H4 (cell line): ENCODE measurements at regions not wholly inside any gene's neighbourhood (a gene's known extent, or its start where the extent isn't known, plus 50 kb on each side); places are given as distances from the start of the nearest gene placed in this dataset.
"Not testable (repeated sequence)": the region's sequence is repeated elsewhere in the genome, so short reads cannot be mapped to it uniquely, and the experiment has no call there.

Experiments
- DNase-seq: peaks from one replicate; pipeline ENCODE4 v3.0.0-alpha.2; 2015; ENCODE audit warnings: low spot score

DNA sequence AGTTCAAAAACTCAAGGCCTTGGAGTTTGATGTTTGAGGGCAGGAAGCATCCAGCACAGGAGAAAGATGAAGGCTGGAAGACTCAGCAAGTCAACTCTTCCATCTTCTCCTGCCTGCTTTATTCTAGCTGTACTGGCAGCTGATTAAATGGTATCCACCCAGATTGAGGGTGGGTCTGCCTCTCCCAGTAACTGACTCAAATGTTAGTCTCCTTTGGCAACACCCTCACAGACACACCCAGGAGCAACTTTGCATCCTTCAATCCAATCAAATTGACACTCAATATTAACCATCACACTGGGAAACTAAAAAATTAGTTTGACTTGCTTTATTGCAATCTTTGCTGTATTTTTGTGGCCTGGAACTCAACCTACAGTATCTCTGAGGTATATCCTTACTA lies 230.5 kb upstream of the TARS1 start:
- DNase-seq, result not testable (repeated sequence)

DNA sequence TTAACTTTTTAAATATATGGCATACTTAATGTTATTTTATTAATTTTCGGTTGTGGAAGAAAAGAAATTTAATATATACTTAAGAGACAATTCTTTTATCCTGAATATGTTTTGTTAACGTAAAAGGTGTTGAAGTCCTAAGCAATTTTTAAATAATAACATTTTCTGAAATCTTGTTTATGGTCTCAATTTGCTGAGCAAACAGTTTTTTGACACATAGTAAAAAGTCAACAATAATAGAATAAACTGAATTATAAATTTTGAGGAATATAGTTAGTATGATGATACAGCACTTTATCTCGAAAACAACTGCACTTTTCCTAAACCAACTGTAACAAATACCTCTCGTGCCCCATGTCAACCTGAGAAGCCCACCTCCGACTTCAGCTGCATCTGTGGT lies 229.8 kb upstream of the TARS1 start:
- no peak for DNase-seq

DNA sequence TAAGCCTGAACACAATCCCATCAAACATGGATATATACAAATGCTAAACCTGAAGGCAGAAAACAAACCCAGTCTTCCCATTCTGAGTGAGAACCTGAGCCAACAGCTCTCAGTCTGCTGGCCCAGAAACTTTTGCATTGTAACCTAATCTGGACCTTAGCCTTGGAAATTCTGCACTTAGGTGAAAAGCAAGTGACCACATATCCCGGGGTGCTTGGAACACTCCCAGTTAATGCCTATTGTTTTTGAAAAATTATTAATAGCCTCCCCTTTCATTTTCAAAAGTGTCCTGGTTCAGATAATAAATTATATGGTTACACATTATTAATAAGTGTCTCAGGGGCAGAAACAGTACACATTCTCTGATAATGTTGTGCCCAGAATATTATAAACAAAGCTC lies 228.3 kb upstream of the TARS1 start:
- DNase-seq, result no peak

DNA sequence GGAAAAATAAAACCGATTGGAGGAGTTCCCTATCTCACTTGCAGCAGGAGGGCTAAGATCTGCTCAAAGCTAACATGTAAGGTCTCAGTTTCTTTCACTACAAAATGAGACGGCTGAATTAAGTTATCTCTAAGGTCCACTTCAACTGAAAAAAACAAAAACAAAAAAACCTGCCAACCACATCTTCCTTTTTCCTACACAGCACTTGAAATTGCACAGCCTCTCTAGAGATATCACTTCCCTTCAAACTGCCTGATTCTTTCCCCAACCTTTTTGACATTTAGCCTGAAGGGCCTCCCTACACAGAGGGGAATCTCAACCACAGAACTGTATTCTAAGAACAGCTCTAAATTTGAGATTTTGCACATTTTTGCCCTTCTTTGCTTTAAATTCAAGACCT lies 227.9 kb upstream of the TARS1 start:
- no peak for DNase-seq

DNA sequence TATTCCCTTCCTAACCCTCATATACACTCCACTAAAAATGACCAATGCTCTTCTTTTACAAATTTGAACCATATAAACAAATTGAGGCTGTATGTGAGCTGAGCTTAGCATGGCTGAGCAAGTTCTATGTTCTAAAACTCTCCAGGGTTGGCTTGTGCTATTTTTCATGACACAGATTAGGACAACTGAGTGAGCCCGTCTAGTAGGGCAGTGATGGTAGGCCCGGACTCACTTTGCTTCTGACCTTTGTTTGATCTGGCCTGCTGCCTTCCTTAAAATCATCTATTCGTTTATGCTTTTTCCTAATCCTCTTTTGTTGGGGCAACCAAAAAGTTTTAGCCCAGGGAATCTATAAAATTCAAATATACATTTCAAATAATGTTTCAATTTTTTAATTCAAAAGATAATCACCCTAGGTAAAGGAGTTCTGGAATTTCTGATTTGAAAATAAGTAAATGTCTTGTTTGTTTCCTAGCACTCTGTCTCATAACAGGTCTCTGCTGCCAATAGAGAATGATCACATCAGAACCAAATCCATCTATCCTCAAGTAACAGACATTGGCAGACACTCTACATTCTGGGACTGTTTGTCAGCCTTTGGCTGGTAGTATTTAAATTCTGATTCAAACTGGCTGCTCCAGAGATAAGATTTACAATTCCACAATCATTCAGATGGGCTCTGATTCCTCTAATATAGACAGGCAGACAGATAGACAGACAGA lies 217.0 kb upstream of the TARS1 start:
- no peak for DNase-seq

DNA sequence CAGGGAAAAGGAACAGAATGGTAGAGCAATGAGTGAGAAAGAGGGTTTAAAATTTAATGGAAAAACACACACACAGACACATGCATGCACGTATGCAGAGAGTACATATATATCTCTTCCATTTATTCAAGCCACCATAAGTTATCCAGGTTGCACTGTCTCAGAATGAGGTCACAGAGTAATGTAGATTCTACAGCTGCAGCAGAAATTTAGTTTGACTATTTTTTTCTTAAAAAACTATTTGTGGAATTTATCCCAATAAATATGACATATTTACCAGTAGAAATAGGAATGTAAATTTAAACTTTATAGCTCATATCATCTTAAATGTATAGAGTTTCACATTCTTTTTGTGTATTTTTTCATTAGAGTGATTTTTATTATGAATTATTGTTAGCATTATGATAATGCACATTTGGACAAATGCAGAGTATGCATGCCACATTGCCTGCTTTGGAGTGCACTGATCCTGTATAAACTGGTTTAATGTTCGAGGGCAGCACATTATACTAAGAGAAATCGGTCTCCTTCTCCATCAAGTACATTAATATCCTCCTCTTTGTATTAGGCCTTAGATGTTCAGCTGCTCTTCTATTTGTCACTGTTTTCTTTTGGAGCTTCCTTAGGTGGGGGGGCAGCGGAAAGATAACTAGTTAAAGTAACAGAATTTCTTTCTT lies 216.3 kb upstream of the TARS1 start:
- DNase-seq, result no peak

DNA sequence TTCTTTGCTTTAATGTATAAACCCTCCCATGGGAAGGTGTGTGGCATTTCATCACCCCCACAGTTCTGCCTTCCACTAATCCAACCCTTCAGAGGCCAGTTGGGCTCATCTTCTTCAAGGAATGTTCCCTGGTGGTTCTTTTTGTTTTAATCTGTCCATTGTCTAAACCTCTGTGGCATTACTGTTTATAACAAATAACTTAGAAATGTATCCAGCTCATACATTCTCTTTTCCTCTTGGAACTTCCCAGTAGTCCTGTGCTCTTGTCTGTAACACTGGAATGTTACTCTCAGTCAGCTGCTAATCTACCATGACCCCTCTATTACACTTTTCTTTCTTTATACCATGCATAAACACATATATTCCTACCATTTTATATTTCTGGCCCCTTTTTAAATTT lies 213.5 kb upstream of the TARS1 start:
- DNase-seq, result no peak

DNA sequence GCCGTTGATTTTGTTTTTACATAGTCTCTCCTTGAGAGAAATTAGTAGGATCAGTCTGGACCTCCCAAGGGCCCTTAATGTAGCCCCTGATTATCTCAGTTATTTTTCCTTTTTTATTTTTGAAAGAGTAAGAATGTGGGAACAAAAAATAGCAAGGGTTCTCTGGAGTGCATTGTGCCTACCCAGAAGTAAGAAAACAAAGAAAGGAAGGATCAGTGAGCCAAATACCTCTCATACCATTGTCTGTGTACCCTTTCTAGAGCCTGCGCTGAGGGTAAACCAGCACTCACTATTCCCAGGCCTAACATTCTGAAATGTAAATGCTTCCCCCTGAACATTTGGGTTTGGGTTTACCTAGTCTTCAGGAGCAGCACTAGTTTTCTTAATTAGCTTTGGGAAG lies 213.0 kb upstream of the TARS1 start:
- DNase-seq, result no peak

DNA sequence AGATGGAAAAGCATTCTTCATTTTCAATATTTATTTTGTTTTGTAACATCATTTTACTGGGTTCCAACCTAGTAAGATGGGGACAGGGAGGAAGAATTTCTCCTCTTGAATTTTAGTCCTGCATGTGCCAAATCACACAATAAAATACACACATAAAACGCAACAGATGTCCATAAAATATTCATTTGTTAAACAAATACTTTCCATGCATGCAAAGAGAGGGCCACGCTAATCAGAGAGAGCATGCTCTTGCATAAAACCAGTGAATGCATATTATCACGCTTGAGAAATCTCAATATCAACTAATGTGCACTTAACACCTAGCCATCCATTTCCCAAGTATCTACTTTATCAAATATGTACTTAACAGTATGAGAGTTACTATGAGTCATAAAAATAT lies 212.6 kb upstream of the TARS1 start:
- DNase-seq, result no peak

DNA sequence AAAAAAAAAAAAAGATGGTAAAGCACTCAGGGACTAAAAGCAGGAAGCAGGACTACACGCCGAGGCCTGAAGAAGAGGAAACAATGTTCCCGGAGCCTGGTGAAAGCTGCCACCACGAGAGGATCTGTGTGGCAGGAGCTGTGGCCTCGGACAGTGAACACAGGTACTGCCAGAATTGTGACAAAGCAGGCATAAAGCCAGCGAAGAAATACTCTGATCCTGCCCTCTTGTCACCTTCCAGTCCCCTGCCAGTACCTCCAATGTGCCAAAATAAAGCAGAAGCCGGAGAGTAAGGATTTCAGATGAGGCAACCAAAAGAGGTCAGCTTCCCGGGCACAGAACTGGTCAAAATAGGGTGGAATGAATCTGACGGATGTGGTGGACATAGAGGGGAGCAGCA lies 211.5 kb upstream of the TARS1 start:
- no peak for DNase-seq

DNA sequence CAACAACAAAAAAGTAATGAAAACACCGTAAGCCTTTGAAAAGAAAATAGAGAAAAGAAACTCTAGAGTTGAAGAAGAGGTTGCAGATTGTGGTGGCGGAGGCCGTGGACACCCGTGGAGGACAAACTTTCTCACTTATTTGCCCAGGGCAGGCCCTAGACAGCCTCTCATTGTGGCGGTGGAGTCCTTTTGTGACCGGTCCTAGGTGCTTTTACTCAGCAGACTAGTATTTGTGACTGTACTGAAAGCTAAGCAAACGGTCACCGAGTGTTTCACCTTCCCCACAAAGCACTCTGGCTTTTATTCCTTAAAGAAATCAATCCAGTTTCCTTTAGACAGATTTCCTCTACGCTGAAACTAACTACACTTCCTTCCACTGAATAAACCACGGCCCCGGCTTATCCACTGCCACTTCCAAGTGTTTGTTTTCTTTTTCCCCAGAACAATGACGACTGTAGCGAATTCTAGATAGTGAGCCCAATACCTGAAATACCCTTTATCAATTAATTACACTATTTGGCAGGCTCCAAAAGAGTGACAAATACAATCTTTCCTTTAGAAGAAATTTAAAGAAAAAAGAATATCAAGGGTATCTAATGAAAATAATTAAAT lies 210.2 kb upstream of the TARS1 start:
- no peak for DNase-seq

DNA sequence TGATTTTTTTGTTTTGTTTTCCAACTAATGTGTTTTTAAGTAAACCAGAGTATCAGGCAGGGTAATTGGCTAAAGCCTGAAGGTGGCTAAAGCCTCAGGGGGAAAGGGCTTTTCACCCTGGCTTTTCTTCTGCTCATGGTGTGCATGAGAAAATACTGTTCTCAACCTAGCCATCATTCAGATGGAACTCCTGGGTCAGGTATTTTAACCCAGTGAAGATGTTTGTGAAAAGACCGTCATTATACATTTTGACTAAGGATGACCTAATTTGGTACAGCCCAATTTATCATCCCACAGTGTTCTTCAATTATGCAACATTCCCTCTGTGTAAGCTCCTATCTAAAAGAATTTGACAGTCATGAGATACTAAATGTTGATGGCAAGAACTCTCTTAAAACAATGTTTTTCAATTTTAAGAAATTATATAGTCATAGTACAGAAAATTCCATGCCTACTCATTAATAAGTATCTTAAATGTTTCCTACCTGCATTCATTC lies 209.5 kb upstream of the TARS1 start:
- DNase-seq, result no peak

DNA sequence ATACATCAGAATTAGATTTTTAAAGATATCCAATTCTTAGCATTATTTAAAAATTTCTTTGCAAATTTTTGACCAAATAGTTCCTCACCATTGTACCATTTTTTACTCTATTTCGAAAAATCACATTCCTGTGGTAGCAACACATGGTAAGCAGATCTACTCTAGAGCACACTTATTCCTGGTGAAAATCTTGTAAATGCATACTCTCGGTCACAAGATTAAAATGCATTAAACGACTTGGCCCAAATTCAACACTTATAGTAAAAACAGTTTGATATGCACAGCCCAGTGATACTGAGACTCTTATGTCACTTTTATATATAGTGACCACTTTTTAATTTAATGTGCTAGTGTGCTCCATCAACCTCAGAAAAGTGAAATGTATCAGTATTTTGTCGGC lies 208.8 kb upstream of the TARS1 start:
- no peak for DNase-seq

DNA sequence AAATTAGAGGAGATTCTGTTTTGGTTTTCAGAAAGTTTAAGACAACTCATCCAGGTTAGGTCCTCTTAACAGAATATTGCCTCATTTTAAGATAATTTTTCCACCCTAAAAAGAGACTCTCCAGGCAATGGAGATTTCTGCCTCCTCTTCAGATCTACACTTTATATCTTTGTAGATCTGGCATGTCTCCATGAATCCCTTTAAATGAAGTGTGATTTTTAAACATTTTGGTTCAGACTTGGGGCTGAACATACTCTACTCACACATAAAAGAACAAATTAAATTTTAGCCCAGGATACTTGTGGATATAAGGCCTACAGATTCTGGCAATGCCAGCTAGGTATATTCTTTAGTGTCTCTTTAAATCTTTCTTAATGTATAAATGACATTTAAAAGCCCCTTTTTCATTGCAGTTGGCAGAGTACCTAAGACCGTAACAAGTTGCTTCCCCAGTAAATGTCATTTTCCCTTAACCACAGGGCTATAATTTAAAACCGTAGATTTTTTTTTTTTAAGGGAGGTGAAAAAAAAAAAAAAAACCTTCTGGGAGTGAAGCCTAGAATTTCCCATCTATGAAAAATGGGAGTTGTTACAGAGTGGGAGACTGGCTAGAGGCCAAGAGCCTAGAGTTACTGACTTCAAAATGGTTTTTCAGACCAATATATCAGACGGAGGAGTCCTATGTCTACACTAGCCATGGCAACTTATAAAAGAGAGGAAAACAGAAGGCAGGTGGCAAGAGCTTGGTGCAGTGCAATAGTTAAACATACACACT lies 207.8 kb upstream of the TARS1 start:
- peak; percentile 7 for DNase-seq

DNA sequence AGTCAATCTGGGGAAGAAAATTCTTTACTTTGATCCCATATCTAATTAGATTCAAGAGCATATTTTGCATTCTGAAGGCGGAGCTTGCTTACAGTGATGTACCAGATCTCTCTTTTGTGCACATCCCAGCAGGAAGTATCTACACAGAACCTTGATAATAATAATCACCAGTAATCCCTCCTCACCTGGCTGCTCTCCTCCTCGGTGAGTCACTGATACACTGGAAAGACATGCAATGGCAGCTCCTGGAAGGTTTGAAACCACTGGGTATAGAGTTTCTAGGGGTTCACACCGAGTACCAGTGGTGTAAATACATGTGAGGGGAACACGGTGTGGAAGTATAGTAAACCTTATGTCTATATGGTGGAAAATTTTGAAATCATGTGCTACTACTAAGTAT lies 205.5 kb upstream of the TARS1 start:
- DNase-seq, result no peak

DNA sequence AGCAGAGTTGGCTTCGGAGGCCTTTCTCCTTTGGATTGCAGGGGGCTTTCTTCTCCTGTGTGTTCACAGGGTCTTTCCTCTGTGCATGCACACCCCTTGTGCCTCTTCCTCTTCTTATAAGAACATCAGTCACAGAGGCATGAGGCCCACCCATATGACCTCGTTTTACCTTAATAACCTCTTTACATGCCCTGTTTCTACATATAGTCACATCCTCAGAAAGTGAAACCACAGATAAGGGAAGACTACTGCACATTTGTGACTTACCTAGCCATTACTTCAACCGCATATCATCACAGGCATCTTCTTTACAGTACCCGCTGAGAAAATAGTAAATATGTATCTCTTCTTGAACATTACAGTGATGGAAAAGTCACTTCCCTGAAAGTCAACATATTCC lies 204.9 kb upstream of the TARS1 start:
- no peak for DNase-seq

DNA sequence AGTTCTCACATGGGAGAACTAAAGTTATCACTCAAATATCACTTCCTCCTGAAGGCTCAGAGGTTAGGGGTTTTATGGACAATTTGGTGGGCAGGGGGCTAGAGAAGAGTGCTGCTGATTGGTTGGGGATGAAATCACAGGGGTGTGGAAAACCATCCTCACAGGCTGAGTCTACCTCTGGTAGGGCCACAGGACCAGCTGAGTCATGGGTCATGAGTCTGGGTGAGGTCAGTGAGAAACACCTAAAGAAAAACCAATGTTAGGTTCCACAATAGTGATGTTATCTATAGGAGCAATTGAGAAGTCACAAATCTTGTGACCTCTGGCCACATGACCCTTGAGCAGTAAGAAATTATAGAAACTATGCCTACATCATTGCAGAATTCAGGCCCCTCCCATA lies 203.3 kb upstream of the TARS1 start:
- DNase-seq, result no peak

DNA sequence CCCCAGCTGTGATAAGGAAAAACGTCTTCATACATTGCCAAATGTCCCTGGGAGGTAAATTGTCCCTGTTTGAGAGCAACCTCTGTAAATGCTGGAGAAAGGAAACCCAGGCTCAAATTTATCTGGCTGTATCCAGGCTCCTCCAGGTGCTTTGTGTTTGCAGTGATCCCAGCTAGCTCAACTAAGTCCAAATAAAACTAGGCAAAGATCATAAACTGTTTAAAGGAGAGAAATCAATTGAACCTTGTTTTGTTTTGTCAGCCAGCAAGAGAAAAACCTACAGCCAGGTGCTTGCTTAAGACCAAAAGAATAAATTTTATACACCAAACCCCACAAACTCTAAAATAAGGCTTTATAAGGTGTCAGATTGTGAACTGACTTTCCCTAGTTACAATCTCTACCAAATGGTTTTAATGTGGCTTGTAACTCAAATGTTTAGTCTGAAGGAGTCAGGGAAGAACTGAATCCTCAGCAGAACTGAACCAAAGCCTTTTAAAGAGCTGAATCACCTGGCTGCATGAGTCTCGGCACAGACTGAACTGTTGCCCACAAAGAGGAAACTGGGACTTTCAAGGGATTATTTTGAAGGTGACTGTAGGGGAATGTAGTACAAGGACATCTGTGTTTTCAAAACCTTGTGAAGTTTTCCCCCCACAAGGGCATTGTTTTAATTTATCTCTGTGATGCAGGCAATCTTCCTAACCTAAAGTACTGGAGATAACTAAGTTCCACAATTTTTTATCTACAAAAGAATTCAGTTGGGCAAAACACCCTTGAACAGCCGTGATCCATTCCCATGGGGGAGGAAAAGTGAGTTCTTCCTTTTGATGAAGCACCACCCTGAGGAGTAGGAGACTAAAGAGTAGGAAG lies 201.7 kb upstream of the TARS1 start:
- DNase-seq, result no peak

DNA sequence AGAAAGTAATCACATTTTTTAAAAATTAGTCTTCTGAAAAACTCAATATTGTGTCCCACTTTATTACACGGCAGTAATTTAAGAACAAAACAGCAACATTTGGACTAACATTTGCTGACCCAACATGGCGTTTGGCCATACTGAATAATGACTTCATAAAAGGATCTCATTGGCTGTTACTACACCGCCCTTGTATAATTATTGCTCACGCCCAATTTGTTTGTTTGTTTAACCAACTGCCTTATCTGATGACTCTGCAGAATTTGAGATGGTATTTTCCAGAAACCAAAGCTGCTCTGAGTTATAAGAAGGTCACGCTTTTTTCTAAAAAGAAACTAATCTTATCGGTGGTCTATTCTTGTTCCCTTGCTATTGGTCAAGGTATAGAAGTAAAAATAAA lies 200.2 kb upstream of the TARS1 start:
- no peak for DNase-seq

DNA sequence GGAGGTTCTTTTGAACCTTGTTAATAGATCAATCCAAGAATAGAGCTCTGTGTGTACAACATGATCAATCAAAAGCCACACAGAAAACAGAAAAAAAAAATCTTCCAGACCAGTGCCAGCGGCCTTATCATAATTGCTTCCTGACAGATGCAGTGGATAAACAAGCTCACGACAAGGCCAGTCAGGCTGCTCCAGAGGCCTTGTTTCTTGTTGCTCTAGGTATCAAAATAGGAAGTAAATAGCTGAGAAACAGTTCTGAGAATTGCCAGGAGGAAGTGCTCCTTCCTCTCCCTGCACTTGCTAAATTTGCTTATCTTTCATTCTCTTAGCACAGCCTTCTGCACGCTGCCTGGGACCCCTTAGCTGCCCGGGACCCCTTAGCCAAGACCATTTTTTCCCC lies 199.0 kb upstream of the TARS1 start:
- DNase-seq, result no peak

DNA sequence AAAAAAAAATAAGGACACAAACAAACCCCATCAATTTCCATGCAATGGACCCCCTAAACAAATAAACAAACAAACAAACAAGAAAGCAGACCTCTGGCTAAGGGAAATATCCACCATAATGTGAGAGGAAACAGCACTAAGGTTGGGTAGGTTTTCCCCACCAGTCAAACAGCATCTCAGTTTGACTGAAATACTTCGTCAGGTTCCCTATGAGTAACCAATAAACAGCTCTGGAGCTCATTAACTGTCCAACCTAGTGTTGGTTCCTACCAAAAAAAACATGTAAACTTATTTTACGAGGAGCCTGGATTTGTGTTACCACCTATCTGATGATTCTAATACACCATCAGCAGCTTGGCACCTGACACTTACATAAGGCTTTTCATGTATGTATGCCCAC lies 198.5 kb upstream of the TARS1 start:
- DNase-seq, result no peak
